GM12878 (cell line): ENCODE measurements at regions not wholly inside any gene's neighbourhood (a gene's known extent, or its start where the extent isn't known, plus 50 kb on each side); places are given as distances from the start of the nearest gene placed in this dataset.

ENCODE experiments used
- BACH1 ChIP-seq: fragments of 450-650 bp; IDR thresholded peaks from 2 replicates; pipeline ENCODE4 v1.6.1; 2017; ENCODE audit warnings: mild to moderate bottlenecking, borderline replicate concordance
- CTCF ChIP-seq, 3 experiments: IDR thresholded peaks in 2 of 3; conservative IDR thresholded peaks in 1 of 3; 2 replicates each; pipeline ENCODE4 v1.5.1; 2011; ENCODE audit warnings: low read depth in 3 of 3, low read length in 3 of 3, mild to moderate bottlenecking in 3 of 3, control low read depth in 2 of 3, moderate library complexity in 2 of 3, inconsistent platforms in 1 of 3, mixed read lengths in 1 of 3; ENCODE audit not compliant: control insufficient read depth in 2 of 3, insufficient read depth in 1 of 3; ENCODE audit errors: extremely low read depth in 1 of 3
- CUX1 ChIP-seq: IDR thresholded peaks from 2 replicates; pipeline ENCODE4 v1.6.1; 2012; ENCODE audit warnings: improper control_type of control experiment, low read depth, low read length; ENCODE audit not compliant: insufficient replicate concordance
- MYC ChIP-seq: IDR thresholded peaks from 2 replicates; pipeline ENCODE4 v1.6.1; 2011; ENCODE audit warnings: mild to moderate bottlenecking, low read length, moderate library complexity, inconsistent platforms; ENCODE audit not compliant: insufficient read depth, insufficient replicate concordance, insufficient read length, severe bottlenecking
- RAD21 ChIP-seq: IDR thresholded peaks from 2 replicates; pipeline ENCODE4 v1.6.1; 2011; ENCODE audit warnings: mild to moderate bottlenecking, low read depth, low read length, moderate library complexity; ENCODE audit not compliant: insufficient read depth
- TCF12 ChIP-seq: IDR thresholded peaks from 2 replicates; pipeline ENCODE4 v1.6.1; 2011; ENCODE audit warnings: low read depth, mild to moderate bottlenecking, low read length
- ZNF687 ChIP-seq: fragments of 450-650 bp; IDR thresholded peaks from 2 replicates; pipeline ENCODE4 v1.6.1; 2017; ENCODE audit warnings: mild to moderate bottlenecking, moderate library complexity

GRCh38 chr1:189787201-189787600 is 690.5 kb downstream of the BRINP3 start:
- TF ChIP-seq CTCF (IDR thresholded peaks at IDR 0.05 in 2 of 3, conservative IDR thresholded peaks at IDR 0.05 in 1 of 3; ENCODE audit: control insufficient read depth in 2 of 3, extremely low read depth in 1 of 3, insufficient read depth in 1 of 3, low read depth in 3 of 3, low read length in 3 of 3) (no peak), CUX1 (no peak), BACH1 (no peak), ZNF687 (no peak), RAD21 (no peak), MYC (no peak), TCF12 (no peak)
